PC-9 (cell line): ENCODE measurements at regions not wholly inside any gene's neighbourhood (a gene's known extent, or its start where the extent isn't known, plus 50 kb on each side); places are given as distances from the start of the nearest gene placed in this dataset.

Experiments
- BruUV-seq: library from RNA; stranded (reverse); fragments of 400-500 nt; replicated peaks from 2 replicates; lab custom pipeline; 2021; lab: Mats Ljungman, UMichigan
- CTCF ChIA-PET: fragments of 300-600 bp; sonication (Branson Sonifier 250); formaldehyde crosslinking; loops from one replicate; lab custom pipeline; 2022; ENCODE audit warnings: antibody characterized with exemption; lab: Charles Lee
- POLR2A ChIA-PET: fragments of 300-600 bp; sonication (Branson Sonifier 250); formaldehyde crosslinking; loops from one replicate; lab custom pipeline; 2022; ENCODE audit warnings: antibody characterized with exemption; ENCODE audit not compliant: unreplicated experiment; lab: Charles Lee
- DNase-seq, 2 experiments: peaks; one replicate each; pipeline versions ENCODE4 v3.0.0 to v3.0.0-alpha.2; 2015 to 2022; ENCODE audit warnings: mixed read lengths in 1 of 2
- H2AFZ ChIP-seq: fragments of 200-600 bp; sonication (generic); 2 replicates; pipeline ENCODE4 v1.8.1; 2017; ENCODE audit warnings: antibody characterized with exemption
- H3F3A ChIP-seq: fragments of 200-600 bp; sonication (generic); 2 replicates; pipeline ENCODE4 v1.8.1; 2017; ENCODE audit warnings: antibody characterized with exemption, mild to moderate bottlenecking, low read depth; ENCODE audit not compliant: insufficient read depth
- H3K27ac ChIP-seq: fragments of 200-600 bp; sonication (generic); 2 replicates; pipeline ENCODE4 v1.6.1; 2016; ENCODE audit warnings: mixed run types
- H3K27me3 ChIP-seq: fragments of 200-600 bp; sonication (generic); 2 replicates; pipeline ENCODE4 v1.6.1; 2016; ENCODE audit warnings: low read depth, mixed run types; ENCODE audit not compliant: insufficient read depth
- H3K36me3 ChIP-seq: fragments of 200-600 bp; sonication (generic); 2 replicates; pipeline ENCODE4 v1.6.1; 2016; ENCODE audit warnings: low read depth, mixed run types
- H3K4me1 ChIP-seq: fragments of 200-600 bp; sonication (generic); replicated peaks from 2 replicates; pipeline ENCODE4 v1.6.1; 2016; ENCODE audit warnings: mixed run types; ENCODE audit not compliant: insufficient read depth
- H3K4me2 ChIP-seq: fragments of 200-600 bp; sonication (generic); 2 replicates; pipeline ENCODE4 v1.6.1; 2017; ENCODE audit warnings: mixed run types
- H3K4me3 ChIP-seq: fragments of 200-600 bp; sonication (generic); 2 replicates; pipeline ENCODE4 v1.6.1; 2016; ENCODE audit warnings: mixed run types
- H3K79me2 ChIP-seq: fragments of 200-600 bp; sonication (generic); 2 replicates; pipeline ENCODE4 v1.6.1; 2017; ENCODE audit warnings: low read depth, mixed run types
- H3K9me2 ChIP-seq: fragments of 200-600 bp; sonication (generic); 2 replicates; pipeline ENCODE4 v1.8.1; 2017; ENCODE audit warnings: mild to moderate bottlenecking; ENCODE audit not compliant: insufficient read depth
- H3K9me3 ChIP-seq: fragments of 200-600 bp; sonication (generic); 2 replicates; pipeline ENCODE4 v1.8.1; 2016; ENCODE audit warnings: low read depth; ENCODE audit not compliant: insufficient read depth
- H4K20me1 ChIP-seq: fragments of 200-600 bp; sonication (generic); 2 replicates; pipeline ENCODE4 v1.8.1; 2017; ENCODE audit not compliant: insufficient read depth
- EZH2 ChIP-seq: fragments of 200-600 bp; sonication (generic); IDR thresholded peaks from 2 replicates; pipeline ENCODE4 v1.8.0; 2017; ENCODE audit warnings: antibody characterized with exemption, low read depth
- intact Hi-C: fragments of 100-400 bp; cut with micrococcal nuclease; formaldehyde crosslinking; loops from one replicate; pipeline ENCODE4 v1.10.0; 2022; ENCODE audit not compliant: unreplicated experiment
- TF ChIP-seq, protein P1 (sequence below): fragments of 200-600 bp; sonication (generic); conservative IDR thresholded peaks from 2 replicates; pipeline ENCODE4 v1.6.1; 2017; ENCODE audit warnings: mixed run types, antibody characterized with exemption, mild to moderate bottlenecking, moderate library complexity

DNA sequence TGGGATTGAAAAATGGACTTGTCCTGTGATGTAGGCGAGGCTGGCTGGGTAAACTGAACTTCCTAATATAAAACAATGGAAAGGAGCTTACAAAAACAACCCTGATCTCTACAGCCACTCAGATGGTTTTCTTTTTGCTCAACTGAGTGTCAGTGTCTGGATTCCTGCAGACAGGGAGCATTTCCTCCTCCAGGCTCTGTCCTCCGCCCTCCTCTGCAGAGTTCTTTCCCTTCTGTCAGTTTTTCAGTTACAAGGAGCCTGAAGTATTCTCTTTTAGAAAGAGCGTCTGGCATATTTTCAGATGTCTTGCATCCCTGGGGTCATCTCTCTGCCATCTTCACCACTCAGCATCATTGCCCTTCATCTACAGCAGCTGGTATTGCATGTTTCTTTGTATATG lies 50.0 kb upstream of the PITRM1 start:
- Histone ChIP-seq H4K20me1 (no peaks in the 10 kb centered on the region), H2AFZ (no peak overlapping the region), H3K4me2 (no peak overlapping the region), H3K27ac (no peak overlapping the region), H3K79me2 (no peaks in the 10 kb centered on the region), H3K27me3 (no peaks in the 10 kb centered on the region), H3K4me3 (no peak overlapping the region), H3F3A (peaks cover 9% of the 10 kb centered on the region; the same call in 1 of the 2 replicates), H3K4me1 (peaks cover 10% of the 10 kb centered on the region), H3K9me2 (no peaks in the 10 kb centered on the region), H3K9me3 (no peaks in the 10 kb centered on the region), H3K36me3 (no peaks in the 10 kb centered on the region)
- DNase-seq: no peak
- CTCF ChIA-PET: interaction anchor here (0.6 kb wide), 1 partner anchor 368 kb away, joined by 3 read pairs; no protein-coding TSS in a partner anchor
- POLR2A ChIA-PET: no interaction called here
- BruUV-seq: no TSS peak
- TF ChIP-seq, protein P1, sequence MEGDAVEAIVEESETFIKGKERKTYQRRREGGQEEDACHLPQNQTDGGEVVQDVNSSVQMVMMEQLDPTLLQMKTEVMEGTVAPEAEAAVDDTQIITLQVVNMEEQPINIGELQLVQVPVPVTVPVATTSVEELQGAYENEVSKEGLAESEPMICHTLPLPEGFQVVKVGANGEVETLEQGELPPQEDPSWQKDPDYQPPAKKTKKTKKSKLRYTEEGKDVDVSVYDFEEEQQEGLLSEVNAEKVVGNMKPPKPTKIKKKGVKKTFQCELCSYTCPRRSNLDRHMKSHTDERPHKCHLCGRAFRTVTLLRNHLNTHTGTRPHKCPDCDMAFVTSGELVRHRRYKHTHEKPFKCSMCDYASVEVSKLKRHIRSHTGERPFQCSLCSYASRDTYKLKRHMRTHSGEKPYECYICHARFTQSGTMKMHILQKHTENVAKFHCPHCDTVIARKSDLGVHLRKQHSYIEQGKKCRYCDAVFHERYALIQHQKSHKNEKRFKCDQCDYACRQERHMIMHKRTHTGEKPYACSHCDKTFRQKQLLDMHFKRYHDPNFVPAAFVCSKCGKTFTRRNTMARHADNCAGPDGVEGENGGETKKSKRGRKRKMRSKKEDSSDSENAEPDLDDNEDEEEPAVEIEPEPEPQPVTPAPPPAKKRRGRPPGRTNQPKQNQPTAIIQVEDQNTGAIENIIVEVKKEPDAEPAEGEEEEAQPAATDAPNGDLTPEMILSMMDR: no peak
- TF ChIP-seq EZH2: no peak
- intact Hi-C loops: no loop called here
